ENCODE measurements at regions not wholly inside any gene's neighbourhood (a gene's known extent, or its start where the extent isn't known, plus 50 kb on each side); places are given as distances from the start of the nearest gene placed in this dataset.

DNA sequence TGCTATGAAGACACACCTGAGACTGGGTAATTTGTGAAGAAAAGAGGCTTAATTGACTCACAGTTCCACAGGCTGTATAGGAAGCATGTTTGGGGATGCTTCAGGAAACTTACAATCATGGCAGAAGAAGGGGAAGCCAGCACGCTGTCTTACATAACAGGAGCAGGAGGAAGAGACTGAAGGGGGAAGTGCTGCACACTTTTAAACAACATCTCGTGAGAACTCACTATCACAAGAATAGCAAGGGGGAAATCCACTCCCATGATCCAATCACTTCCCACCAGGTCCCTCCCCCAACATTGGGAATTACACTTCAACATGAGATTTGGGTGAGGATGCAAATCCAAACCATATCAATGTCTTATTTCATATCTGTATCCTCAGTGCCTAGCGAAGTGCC lies 307.2 kb downstream of the ATP23 start:
- CTCF ChIA-PET, result no interaction called here
- H2AFZ ChIP-seq (ENCODE audit: low read depth), result no peak overlapping the region
- no peaks in the 10 kb centered on the region for H3F3A ChIP-seq (replicated peaks; ENCODE audit: insufficient read depth)
- no peaks in the 10 kb centered on the region for H3K79me2 ChIP-seq (ENCODE audit: insufficient read depth)
- no peaks in the 10 kb centered on the region for H4K20me1 ChIP-seq (ENCODE audit: insufficient read depth)
- no peak overlapping the region for H3K4me3 ChIP-seq (ENCODE audit: low read depth in 2 of 2, low read length in 1 of 2)
- DNase-seq, result no peak
- H3K9me2 ChIP-seq, result no peaks in the 10 kb centered on the region
- no peak overlapping the region for H3K4me2 ChIP-seq
- 6% methylated on average over 3 of the region's 3 CpGs for WGBS (ENCODE audit: low lambda C conversion rate)
- no peaks in the 10 kb centered on the region for H3K9me3 ChIP-seq
- H3K4me1 ChIP-seq (ENCODE audit: control insufficient read depth in 1 of 2, insufficient read depth in 2 of 2, low read depth in 1 of 2, low read length in 1 of 2), result no peaks in the 10 kb centered on the region
- no peak overlapping the region for H3K9ac ChIP-seq
- no peaks in the 10 kb centered on the region; the same call in 1 of the 2 replicates for H3K27me3 ChIP-seq (ENCODE audit: insufficient read depth)
- TF ChIP-seq CHD2 (IDR thresholded peaks at IDR 0.05; ENCODE audit: low read length, partially characterized antibody) (no peak), REST (IDR thresholded peaks at IDR 0.05; ENCODE audit: low read depth, low read length) (no peak), MAX (IDR thresholded peaks at IDR 0.05; ENCODE audit: low read depth) (no peak), GATA2 (CRISPR knock-in tag; IDR thresholded peaks at IDR 0.05) (no peak), ELF1 (IDR thresholded peaks at IDR 0.05) (no peak), RAD21 (IDR thresholded peaks at IDR 0.05; ENCODE audit: low read length) (no peak), NRF1 (IDR thresholded peaks at IDR 0.05; ENCODE audit: low read depth, low read length) (no peak)
- POLR2A ChIA-PET, result no interaction called here
- H3K36me3 ChIP-seq (replicated peaks in 1 of 2; ENCODE audit: control insufficient read depth in 1 of 2, insufficient read depth in 2 of 2, low read length in 1 of 2), result no peaks in the 10 kb centered on the region
- no peak overlapping the region for H3K27ac ChIP-seq (ENCODE audit: low read depth in 2 of 2, low read length in 1 of 2)

DNA sequence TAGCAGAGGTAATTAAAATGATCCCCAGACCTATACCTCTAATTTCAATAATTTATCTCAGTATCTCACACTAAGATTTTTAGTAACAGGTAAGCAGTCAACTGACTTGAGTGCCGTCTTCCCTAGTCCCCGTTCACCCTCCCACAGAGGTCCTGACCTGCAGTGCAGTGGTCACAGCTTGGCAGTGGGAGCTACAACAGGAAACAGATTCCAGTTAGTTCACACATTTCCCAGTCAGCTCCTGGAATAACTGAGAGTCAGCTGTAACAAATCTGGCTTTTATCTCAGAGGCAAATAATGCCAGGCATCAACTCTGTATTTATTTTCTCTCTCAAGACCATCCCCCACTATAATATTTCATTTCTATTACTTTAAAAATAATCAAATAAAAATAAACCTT lies 308.2 kb downstream of the ATP23 start:
- no peaks in the 10 kb centered on the region for H3K9me2 ChIP-seq
- no peaks in the 10 kb centered on the region for H3K4me1 ChIP-seq (ENCODE audit: control insufficient read depth in 1 of 2, insufficient read depth in 2 of 2, low read depth in 1 of 2, low read length in 1 of 2)
- POLR2A ChIA-PET, result no interaction called here
- no peak overlapping the region for H3K4me3 ChIP-seq (ENCODE audit: low read depth in 2 of 2, low read length in 1 of 2)
- no peak overlapping the region for H3K4me2 ChIP-seq
- no peaks in the 10 kb centered on the region for H3K79me2 ChIP-seq (ENCODE audit: insufficient read depth)
- H3K9me3 ChIP-seq, result no peaks in the 10 kb centered on the region
- CTCF ChIA-PET, result no interaction called here
- H2AFZ ChIP-seq (ENCODE audit: low read depth), result no peak overlapping the region
- no peak for TF ChIP-seq EP300 (IDR thresholded peaks at IDR 0.05; ENCODE audit: borderline replicate concordance in 1 of 2, low read depth in 1 of 2, low read length in 1 of 2)
- TF ChIP-seq FOSL2 (IDR thresholded peaks at IDR 0.05; ENCODE audit: borderline replicate concordance, low read depth), result no peak
- TF ChIP-seq CHD2 (IDR thresholded peaks at IDR 0.05; ENCODE audit: low read length, partially characterized antibody), result no peak
- TF ChIP-seq, protein P1, sequence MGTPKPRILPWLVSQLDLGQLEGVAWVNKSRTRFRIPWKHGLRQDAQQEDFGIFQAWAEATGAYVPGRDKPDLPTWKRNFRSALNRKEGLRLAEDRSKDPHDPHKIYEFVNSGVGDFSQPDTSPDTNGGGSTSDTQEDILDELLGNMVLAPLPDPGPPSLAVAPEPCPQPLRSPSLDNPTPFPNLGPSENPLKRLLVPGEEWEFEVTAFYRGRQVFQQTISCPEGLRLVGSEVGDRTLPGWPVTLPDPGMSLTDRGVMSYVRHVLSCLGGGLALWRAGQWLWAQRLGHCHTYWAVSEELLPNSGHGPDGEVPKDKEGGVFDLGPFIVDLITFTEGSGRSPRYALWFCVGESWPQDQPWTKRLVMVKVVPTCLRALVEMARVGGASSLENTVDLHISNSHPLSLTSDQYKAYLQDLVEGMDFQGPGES (IDR thresholded peaks at IDR 0.05; ENCODE audit: low read depth, low read length), result no peak
- no peak for TF ChIP-seq RXRA (IDR thresholded peaks at IDR 0.05; ENCODE audit: borderline replicate concordance, low read depth)
- no peak for DNase-seq
- no peaks in the 10 kb centered on the region for H3F3A ChIP-seq (replicated peaks; ENCODE audit: insufficient read depth)
- no peaks in the 10 kb centered on the region for H3K36me3 ChIP-seq (replicated peaks in 1 of 2; ENCODE audit: control insufficient read depth in 1 of 2, insufficient read depth in 2 of 2, low read length in 1 of 2)
- H3K9ac ChIP-seq, result no peak overlapping the region
- H3K27me3 ChIP-seq (ENCODE audit: insufficient read depth), result no peaks in the 10 kb centered on the region; the same call in 1 of the 2 replicates
- no peaks in the 10 kb centered on the region for H4K20me1 ChIP-seq (ENCODE audit: insufficient read depth)
- H3K27ac ChIP-seq (ENCODE audit: low read depth in 2 of 2, low read length in 1 of 2), result no peak overlapping the region
- WGBS (ENCODE audit: low lambda C conversion rate), result 0% methylated on average over 2 of the region's 2 CpGs
